ENCODE measurements at regions not wholly inside any gene's neighbourhood (a gene's known extent, or its start where the extent isn't known, plus 50 kb on each side); places are given as distances from the start of the nearest gene placed in this dataset.
"Not testable (repeated sequence)": the region's sequence is repeated elsewhere in the genome, so short reads cannot be mapped to it uniquely, and the experiment has no call there.

DNA sequence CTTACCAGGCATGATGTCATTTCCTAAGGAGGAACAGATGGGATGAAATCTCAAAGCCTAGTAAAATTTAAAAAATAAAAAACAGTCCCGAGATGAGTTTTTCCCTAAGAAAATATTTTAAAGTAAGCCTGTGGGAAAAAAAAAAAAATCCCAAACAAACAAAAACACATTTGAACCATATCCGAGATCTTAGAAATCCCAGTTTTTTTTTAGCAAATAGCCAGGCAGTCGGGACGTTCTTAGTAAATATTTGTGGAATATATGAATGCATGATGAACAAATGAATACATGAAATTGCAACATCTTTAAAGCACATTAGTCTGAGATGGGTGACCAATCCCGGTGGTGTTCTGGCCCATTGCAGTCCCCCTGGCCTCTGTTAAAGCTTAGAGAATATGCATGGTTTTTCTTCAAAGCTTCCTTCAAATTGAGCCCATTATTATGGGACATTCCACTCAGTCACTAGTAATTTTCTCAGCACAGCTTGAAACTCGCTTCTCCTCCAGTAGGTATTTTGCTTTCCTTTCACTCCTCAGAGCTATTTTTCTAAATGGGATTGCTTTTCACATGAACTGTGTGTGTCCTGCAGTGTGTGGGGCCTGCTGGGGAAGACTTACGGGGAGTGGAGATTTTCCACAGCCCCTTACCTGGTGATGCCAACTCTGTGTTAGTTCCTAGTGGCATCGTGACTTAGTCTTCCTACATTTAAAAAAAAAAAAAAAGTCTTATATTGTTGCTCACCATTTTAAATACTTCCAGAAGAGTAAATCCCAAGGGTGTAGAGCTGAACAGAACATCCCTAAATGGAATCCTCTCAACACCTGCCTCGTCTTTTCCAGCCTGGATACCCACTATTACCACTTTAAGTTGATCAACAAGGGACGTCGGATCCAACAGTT lies 255.6 kb upstream of the NBPF12 start:
- TF ChIP-seq, protein P1, sequence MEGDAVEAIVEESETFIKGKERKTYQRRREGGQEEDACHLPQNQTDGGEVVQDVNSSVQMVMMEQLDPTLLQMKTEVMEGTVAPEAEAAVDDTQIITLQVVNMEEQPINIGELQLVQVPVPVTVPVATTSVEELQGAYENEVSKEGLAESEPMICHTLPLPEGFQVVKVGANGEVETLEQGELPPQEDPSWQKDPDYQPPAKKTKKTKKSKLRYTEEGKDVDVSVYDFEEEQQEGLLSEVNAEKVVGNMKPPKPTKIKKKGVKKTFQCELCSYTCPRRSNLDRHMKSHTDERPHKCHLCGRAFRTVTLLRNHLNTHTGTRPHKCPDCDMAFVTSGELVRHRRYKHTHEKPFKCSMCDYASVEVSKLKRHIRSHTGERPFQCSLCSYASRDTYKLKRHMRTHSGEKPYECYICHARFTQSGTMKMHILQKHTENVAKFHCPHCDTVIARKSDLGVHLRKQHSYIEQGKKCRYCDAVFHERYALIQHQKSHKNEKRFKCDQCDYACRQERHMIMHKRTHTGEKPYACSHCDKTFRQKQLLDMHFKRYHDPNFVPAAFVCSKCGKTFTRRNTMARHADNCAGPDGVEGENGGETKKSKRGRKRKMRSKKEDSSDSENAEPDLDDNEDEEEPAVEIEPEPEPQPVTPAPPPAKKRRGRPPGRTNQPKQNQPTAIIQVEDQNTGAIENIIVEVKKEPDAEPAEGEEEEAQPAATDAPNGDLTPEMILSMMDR (IDR thresholded peaks at IDR 0.05): not testable (repeated sequence)
- TF ChIP-seq POLR2A (IDR thresholded peaks at IDR 0.05): not testable (repeated sequence)
